GM23248 (cell line): ENCODE measurements at regions not wholly inside any gene's neighbourhood (a gene's known extent, or its start where the extent isn't known, plus 50 kb on each side); places are given as distances from the start of the nearest gene placed in this dataset.

Source experiments
- EZH2 ChIP-seq: fragments of 200-600 bp; sonication (generic); IDR thresholded peaks from 2 replicates; pipeline ENCODE4 v1.6.1; 2018; ENCODE audit warnings: antibody characterized with exemption, mild to moderate bottlenecking; ENCODE audit not compliant: insufficient read depth, poor library complexity, severe bottlenecking
- EZH2phosphoT487 ChIP-seq: fragments of 200-600 bp; sonication (generic); IDR thresholded peaks from 2 replicates; pipeline ENCODE4 v1.6.1; 2018; ENCODE audit warnings: antibody characterized with exemption, moderate library complexity, mild to moderate bottlenecking, low read depth; ENCODE audit not compliant: insufficient read depth

- no peak for TF ChIP-seq EZH2
- TF ChIP-seq EZH2phosphoT487, result no peak
Observed at GRCh38 chr4:63607169-63607872, 801.9 kb downstream of the TECRL start.
